AG10803 (cell line): ENCODE measurements at regions not wholly inside any gene's neighbourhood (a gene's known extent, or its start where the extent isn't known, plus 50 kb on each side); places are given as distances from the start of the nearest gene placed in this dataset.
A peak's percentile ranks its signal among the peaks of the same experiment; 100 is the strongest.

Experiments used
- DNase-seq: peaks from one replicate; pipeline ENCODE4 v3.0.0; 2010; ENCODE audit warnings: low read depth
- H3K4me3 ChIP-seq: 2 replicates; pipeline ENCODE4 v1.5.1; 2011; ENCODE audit warnings: mild to moderate bottlenecking, low read length, control low read depth
- TF ChIP-seq, protein P1 (sequence below): conservative IDR thresholded peaks from 2 replicates; pipeline ENCODE4 v1.5.1; 2011; ENCODE audit warnings: mild to moderate bottlenecking, low read length, control low read depth, inconsistent platforms

DNA sequence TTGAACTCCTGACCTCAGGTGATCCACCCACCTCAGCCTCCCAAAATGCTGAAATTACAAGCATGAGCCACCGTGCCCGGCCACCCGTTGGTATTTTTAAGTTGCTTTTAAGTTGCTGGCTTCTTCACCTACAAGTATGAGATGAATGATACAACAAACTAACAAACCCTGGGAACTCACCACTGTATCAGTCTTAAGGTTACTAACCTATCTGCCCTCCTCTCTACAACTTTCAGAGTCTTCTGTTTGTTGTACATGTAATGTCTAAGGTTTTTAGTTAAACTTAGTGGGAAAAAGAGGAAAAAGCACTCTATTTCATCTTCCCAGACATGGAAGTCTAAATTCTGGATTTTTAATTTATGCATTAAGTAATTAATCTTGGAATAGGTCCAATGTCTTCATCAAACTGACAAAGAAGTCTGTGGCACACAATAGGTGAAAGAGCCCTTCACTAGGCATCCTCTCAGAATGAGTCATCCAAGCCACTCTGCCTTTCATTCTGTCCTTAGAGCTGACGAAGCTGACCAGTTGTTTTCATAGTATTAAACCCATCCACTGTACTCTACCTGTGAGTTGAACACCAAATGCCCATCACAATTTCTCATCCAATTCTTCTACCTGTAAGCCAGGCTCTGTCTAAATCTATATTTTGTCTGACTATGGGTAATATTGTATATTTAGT lies 936.1 kb downstream of the TUSC7 start:
- H3K4me3 ChIP-seq = no peak overlapping the region
- TF ChIP-seq, protein P1, sequence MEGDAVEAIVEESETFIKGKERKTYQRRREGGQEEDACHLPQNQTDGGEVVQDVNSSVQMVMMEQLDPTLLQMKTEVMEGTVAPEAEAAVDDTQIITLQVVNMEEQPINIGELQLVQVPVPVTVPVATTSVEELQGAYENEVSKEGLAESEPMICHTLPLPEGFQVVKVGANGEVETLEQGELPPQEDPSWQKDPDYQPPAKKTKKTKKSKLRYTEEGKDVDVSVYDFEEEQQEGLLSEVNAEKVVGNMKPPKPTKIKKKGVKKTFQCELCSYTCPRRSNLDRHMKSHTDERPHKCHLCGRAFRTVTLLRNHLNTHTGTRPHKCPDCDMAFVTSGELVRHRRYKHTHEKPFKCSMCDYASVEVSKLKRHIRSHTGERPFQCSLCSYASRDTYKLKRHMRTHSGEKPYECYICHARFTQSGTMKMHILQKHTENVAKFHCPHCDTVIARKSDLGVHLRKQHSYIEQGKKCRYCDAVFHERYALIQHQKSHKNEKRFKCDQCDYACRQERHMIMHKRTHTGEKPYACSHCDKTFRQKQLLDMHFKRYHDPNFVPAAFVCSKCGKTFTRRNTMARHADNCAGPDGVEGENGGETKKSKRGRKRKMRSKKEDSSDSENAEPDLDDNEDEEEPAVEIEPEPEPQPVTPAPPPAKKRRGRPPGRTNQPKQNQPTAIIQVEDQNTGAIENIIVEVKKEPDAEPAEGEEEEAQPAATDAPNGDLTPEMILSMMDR = no peak
- no peak for DNase-seq

DNA sequence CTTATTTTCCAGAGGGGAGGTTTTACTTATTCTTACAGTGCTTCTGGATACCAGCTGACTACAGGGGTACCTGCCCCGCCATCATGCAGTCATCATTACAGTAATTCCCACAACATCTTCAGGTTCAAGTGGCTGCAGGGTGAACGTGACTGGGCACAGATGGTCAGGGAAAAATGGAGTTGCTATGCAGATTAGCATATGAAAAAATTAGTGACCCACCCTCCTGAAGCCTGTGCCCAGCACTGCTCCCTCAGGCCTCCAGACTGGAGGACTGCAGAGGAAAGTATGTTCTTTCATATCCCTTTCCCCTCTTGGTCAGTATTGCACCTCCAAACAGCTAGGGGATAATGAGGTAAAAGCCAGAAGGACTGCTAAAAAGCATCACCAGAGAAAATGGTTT lies 937.9 kb downstream of the TUSC7 start:
- TF ChIP-seq, protein P1 = no peak
- DNase-seq = no peak

DNA sequence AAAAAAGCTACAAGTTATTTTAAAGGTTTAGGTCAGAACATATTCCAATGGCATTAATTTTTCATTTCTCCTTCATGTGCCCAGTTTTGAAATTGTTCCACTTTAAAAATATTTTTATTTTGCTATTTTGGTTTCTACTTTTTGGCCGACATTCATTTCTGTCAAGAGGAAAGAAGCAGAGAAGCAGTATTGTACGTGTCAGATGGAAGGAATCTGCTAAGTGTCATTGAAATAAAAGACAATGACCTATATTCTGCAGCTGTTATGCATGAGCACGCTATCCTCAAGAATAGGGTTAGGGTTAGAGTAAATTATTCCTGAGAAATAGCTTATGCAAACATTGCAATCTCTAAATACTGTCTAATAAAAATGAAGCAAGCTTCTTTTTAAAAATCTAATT lies 941.7 kb downstream of the TUSC7 start:
- peak; percentile 23 for DNase-seq
- H3K4me3 ChIP-seq = no peak overlapping the region
- TF ChIP-seq, protein P1 = no peak

More for the DNA sequence above, 937.9 kb downstream of the TUSC7 start:
- H3K4me3 ChIP-seq = no peak overlapping the region

DNA sequence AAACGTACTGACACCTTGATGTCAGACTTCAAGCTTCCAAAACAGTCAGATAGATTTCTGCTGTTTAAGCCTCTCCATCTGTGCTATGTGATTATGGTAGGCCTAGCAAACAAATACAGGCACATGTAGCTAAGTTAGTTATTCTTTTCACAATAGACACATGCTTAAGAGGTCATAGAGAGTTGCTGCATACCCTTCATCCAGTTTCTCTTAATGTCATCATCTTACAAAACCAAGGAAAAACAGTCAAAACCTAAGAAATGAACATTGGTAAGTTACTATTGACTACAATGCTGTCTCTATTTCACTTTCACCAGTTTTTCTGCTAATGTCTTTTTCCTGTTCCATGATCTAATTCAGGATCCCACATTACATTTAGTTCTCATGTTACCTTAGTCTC lies 946.8 kb downstream of the TUSC7 start:
- H3K4me3 ChIP-seq = no peak overlapping the region
- peak; percentile 22 for DNase-seq
- TF ChIP-seq, protein P1 = no peak

DNA sequence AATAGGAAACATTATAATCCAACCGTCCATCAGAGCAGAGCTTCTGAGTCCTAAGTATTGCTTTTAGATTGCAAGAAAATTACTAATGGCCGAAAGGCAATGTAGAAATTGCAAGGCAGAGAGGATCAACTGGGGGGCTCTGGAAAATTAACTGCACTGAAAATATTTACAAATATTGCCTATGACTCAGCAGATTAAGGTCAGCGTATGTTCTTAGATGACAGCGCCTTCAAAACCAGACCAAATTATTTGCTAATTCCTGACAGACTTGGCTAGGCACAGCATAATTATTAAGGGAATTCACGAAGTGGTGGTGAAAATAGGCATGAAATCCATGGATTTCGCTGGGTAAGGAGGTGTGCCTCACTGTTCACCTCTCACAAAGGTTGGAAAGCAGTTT lies 947.7 kb downstream of the TUSC7 start:
- H3K4me3 ChIP-seq = no peak overlapping the region
- TF ChIP-seq, protein P1 = no peak

DNA sequence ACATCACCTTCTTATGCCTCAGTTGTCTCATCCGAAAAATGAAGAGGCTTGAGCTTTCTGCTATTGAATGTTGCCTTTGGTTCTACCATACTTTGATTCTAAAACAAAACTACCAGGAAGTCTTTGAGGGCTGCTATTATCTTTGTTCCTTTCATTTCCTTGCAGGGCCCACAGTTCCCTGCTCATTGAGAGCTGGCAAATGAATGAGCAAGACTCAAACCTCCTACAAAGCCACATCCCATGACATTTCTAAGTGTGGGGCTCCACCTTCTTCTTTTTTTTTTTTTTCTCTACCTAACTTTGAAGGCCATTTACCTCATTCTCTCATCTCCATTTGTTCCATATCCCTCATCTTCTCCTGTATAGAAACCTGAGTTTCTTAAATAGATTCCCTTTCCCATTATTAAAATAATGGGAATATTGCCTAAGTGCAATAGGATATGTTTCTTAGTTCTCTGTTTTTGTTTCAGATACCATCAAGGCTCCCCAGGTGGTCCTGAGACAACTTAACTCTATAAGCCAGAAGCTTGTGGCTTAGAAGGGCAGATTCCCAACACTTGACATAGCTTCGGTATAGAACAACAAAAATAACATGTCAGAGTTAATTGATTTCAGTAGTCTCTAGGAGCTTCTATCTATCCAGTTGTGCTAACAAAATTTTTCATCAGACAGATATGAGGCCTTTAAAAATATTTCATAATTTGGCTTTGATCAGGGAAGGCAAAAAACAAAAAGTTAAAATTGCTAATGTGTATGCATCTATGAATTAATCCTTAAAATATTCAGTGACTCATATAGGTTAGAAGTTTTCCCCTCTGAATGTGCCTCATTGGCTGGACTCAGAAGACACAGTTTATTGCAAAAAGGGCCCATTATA lies 951.6 kb downstream of the TUSC7 start:
- H3K4me3 ChIP-seq = no peak overlapping the region
- DNase-seq = peak; percentile 53
- TF ChIP-seq, protein P1 = no peak

More for the DNA sequence above, 947.7 kb downstream of the TUSC7 start:
- no peak for DNase-seq

DNA sequence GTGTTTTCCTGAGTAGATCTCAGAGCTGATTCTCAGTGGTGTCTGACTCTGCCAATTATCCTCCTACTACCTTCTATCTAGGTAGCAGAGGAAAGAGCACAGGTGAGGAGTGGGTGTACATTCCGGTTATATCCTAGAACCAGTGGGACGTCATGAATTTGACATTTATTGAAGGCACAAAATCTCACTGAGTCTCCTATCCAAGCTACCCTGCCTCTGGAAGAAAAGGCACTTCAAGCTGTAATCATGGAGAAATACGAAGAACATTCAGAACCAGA lies 952.2 kb downstream of the TUSC7 start:
- TF ChIP-seq, protein P1 = no peak
- no peak overlapping the region for H3K4me3 ChIP-seq

More for the DNA sequence above, 952.2 kb downstream of the TUSC7 start:
- no peak for DNase-seq
